DMS114 treated with DMSO at 0.1 percent for 48 hours (cell line): ENCODE measurements at regions not wholly inside any gene's neighbourhood (a gene's known extent, or its start where the extent isn't known, plus 50 kb on each side); places are given as distances from the start of the nearest gene placed in this dataset.
"Not testable (repeated sequence)": the region's sequence is repeated elsewhere in the genome, so short reads cannot be mapped to it uniquely, and the experiment has no call there.

Experiments
- DNase-seq: peaks from one replicate; lab custom pipeline; 2025; ENCODE audit not compliant: unreplicated experiment; lab: John Stamatoyannopoulos, UW

DNA sequence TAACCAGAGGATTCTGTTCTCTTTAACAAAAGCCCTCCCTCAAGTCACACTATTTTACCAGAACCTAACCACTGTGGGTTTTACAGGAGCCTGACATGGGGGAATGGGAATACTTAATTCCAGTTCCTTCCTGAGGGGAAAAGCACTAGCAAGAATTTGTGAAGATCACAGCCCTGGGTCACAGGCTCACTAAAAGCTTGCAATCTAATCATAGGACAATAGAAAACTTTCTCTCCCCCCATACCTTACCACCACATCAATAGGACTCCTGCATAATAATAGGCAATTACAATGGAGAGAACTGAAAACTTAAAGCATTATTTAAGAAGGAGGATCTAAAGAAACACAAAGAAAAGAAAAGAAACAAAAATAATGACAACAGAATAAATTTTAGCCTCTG is 225.8 kb upstream of the ZNF804A start:
- DNase-seq: no peak

DNA sequence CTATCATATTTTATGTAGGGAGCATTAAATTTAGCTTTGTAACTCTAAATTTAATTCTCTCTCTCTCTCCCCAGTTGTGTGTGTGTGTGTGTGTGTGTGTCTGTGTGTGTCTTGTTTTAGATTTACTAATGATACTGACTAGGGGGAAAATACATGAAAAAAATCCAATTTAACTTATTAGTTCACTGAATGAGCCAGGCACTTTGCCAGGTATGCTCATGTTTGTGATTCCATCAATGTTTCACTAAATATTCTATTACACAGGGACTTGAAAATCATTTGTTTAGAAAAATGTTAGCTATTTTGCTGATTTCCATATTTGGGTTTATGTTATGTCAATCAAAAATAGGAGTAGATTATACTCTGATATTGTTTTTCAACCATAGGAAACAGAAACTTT is 203.7 kb upstream of the ZNF804A start:
- DNase-seq: no peak

DNA sequence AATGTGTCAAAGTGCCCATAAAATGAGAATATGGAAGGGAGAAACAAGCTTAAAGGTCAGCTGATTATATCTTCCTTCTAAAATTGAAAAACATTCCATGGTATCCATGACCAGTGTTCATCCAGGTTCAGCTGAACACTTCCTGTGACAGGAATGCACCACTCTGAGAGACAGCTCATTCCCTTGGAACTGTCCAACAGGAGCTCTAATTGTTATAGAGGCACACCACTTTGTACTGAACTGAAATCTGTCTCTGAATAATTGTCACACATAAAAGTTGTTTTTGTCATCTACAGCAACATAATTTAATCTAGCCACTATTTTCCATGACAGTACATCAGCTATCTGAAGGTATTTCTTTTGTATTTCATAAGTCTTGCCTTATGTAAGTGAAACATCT is 195.9 kb upstream of the ZNF804A start:
- DNase-seq: no peak

DNA sequence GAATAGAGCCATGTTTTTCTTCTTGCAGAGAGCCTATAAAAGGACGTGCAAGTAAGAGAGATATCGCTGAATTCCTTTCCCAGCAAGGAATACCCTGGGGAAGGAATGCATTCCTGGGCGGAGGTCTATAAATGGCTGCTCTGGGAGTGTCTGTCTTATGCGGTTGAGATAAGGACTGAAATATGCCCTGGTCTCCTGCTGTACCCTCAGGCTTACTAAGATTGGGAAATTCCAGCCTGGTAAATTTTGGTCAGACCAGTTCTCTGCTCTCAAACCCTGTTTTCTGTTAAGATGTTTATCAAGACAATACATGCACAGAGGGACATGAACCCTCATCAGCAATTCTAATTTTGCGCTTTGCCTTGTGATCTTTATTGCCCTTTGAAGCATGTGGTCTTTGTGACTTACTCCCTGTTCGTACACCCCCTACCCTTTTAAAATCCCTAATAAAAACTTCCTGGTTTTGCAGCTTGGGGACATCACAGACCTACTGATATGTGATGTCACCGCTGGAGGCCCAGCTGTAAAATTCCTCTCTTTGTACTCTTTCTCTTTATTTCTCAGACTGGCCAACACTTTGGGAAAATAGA is 191.2 kb upstream of the ZNF804A start:
- not testable (repeated sequence) for DNase-seq

DNA sequence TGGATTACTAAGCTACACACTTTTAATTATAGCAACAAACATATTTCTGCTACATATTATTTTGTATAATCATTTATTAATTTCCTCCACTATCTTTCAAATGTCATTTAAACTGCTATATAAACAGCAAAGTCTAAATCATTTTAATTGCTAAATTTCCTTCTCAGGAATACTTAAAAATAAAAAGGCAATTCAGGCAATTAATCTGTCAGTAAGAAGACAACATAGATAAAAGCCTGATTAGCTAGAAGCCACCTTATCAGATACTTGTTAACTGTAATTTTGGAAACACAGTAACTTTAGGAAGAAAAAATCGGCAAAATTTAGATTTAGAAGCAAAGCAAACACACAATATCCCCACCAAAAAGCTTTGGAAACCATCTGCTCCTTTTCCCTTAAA is 188.2 kb upstream of the ZNF804A start:
- no peak for DNase-seq

DNA sequence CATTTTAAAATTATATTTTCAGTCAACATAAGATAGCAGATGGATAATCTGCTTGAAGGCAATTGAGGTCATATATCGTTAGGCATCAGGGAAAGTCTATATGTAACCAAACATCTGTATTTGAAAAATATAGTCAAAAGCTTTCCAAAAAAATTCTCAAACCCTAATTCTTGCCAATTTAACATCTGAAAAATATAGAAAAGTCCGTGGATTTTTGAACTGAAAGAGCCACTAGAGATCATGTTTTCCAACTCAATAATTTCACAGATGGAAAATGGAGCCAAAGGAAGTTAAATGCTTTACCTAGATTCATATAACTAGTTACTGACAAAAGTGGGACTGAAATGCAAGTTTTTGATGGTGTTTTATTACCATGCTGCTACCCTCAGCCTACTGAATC is 185.1 kb upstream of the ZNF804A start:
- DNase-seq: no peak

DNA sequence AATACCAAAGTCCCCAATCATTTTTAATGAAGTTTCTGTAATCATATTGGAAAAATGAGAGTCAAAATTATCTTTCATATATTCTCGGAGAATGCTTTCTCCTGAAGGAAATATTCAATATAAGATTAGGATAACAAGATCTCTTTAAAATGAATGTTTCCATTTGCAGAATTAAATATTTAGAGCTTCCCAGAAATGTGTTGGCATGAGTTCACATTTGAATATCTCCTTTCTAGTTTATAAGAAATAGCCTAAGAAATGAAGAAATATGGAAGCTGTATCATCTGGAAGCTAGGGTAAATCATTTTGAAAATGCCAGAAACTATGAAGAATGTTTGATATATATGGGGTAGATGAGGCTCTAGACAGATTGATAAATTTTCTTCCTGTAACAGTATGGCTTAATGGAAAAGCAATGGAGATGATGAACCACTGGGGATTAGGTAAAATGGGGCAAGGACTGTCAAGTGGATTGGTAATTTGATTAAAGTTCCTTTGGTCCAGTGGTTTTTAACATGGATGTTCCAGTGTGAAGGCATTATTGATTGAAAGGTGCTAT is 184.6 kb upstream of the ZNF804A start:
- DNase-seq: no peak

DNA sequence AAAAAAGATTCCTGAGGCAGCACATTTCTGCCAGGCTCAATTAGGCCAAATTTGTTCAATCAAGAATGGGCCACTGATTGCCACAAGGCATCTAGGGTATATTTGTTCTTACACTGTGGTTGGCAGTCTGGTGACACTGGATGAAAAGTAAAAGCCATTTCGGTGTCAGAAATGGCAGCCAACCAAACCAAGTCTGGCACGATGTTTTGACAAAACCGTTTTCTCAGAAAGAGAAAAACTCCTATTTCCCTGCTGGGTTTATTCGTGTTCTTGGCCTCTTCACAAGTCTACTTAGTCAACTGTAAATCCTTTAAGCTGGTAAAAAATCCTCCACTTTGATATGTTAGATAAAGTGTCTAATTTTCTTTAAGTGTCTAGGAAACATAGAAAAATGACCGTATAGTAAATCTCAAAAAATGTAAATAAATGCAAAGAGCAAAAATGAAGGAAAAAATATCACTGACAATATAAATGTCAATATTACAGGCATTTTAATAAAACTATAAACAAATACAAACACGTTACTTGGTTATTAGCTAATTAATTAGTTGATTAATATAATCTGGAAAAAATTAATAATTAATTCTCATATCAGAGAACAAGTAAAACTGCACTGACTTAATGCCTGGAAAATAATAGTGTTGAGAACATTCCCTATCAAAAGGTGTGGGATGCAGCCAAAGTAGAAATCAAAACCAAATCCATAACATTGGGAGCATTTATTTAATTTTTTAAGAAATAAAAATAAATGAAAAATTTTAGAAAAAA is 182.0 kb upstream of the ZNF804A start:
- no peak for DNase-seq

DNA sequence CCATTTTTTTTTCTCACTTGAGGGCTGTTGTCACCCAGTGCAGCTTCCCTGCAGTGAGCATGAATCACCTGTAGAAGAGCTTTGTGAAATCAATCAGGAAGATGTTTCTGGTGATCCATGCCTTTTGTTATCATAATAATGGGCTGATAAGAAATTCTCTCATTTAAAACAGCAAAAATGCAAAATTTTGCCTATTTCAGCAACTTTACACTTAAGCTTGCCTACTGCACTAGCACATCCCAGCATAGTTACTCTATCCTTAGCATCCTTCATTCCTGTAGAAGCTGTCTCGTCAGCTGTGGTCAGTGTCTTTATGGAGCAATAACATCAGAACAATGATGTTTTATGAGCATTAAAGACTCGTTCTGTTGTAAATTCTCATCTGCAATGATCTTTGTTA is 178.6 kb upstream of the ZNF804A start:
- DNase-seq: no peak

DNA sequence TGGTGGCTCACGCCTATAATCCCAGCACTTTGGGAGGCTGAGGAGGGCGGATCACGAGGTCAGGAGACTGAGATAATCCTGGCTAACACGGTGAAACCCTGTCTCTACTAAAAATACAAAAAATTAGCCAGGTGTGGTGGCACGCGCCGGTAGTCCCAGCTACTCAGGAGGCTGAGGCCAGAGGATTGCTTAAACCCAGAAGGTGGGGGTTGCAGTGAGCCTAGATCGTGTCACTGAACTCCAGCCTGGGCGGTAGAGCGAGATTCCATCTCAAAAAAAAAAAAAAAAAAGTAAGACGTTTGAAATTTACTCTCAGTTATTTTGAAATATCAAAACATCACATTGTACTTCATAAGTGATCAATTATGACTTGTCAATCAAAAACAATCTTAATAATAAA is 176.9 kb upstream of the ZNF804A start:
- DNase-seq: not testable (repeated sequence)

DNA sequence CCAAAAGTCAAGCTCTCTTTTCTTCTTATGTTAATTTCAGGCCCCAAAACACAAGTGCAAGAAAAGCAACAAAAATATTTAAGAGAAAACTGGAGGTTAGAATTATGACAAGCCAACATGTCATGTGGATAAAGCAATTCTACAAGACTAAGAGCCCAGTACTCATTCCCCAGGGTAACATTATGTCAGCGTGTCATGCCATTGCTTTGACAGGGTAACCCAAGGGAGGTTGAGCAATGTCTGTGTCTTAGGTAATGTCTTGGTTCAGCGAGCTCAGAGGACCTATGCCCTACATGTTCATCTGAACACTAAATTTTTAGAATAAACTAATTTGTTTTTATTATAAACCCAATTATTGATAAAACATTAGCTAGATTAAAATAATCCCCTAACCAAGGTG is 173.2 kb upstream of the ZNF804A start:
- no peak for DNase-seq

DNA sequence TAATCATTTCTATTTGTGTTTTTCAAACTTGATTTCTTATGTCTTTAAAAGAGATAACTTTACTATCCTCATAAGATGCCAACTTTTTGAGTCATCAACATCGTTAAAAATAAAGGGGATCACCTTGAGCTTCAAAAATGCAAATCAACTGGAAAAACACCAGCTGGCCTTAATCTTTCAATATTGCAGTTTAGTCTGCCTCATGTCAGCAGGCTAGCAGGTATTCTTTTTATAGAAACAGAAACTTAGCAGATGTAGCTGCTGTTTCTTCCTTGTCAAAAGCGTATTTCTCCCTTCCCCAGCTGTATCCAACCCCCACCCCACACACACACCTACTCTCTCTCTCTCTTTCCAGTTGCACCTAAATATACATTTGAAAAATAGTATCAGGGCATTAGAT is 154.1 kb upstream of the ZNF804A start:
- no peak for DNase-seq

DNA sequence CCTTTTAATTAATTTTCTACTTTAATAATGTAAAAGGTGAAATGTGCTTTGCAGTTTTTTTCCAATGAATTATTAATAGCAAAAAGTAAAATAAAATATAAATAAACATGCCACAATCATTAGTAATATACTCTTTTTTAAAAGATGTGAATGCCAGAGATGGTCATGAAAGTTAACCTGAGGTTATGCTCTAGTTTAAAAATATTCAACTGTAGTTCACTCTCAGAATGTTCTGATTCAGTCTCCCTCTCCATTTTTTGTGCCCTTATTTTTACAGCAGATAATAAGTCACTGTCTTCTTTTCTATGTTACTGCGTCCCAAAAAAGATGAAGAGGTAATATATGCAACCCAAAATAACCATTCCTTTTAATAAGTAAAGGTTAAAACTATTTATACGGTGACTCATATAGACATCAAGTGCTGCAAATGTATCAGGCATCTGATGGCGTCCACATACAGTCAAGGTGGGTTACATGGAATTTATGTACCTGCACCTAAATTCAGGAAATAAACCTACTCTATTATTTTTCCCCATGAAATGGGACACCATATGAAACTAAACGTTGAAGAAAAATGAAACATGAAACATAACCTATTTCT is 153.6 kb upstream of the ZNF804A start:
- no peak for DNase-seq

DNA sequence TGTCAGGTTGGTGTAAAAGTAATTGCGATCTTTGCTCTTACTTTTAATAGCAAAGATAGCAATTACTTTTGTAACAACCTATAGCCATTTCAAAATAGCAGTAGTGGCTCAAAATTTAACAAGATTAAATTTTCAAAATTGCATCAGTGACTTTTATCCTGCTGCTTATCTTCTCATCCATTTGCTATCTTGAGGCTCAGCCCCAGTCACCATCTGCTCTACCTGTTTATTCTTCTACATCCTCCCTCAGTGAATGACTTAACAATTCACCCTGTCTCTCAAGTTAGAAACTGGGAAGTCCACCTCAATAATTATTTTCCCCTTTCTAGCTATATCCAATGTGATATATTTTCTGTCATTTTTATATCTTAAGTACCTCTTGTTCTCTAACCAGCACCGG is 148.6 kb upstream of the ZNF804A start:
- DNase-seq: no peak

DNA sequence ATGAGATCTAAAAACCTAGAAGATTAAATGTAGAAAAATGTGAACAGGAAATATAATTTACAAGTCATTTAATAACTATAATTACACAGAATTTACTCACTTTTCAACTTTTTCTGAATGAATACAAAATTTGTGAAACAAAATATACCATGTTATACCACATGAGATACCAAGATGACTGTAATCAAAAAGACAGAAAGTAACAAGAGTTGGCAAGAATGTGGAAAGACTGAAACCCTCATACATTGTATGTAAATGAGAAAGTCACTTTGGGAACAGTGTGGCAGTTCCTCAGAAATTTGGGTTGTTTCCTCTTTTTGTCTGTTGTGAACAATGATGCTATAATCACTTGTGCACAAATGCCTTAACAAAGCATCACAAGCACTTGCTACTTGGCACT is 145.4 kb upstream of the ZNF804A start:
- no peak for DNase-seq

DNA sequence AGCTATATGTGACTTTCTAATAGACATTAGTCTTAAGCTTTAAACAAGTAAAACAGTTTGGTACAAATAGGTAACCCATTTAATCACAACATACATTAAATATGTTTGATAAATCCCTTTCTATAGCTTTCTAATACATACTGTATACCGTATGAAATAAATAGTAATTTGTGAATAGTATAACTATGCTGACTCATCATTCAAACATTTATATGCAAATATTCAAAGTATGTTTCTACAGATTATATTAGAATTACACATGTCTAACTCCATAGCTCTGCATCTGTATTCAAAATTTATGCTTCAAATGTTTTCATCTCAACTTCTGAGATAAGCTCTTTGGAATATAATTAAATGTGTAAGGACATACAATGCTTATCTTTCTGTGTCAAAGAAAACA is 142.7 kb upstream of the ZNF804A start:
- DNase-seq: no peak

DNA sequence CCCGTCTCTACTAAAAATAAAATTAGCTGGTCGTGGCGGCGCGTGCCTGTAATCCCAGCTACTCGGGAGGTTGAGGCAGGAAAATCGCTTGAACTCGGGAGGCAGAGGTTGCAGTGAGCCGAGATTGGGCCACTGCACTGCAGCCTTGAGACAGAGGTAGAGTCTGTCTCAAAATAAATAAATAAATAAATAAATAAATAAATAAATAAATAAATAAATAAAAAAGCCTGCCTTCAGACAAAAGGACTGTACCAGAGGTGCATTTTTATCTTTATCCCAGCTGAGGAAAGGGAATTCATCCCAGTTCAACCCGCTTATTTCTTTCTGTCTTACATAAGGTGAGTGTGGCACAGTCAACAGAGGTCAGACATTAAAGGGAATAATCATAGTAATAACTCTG is 141.6 kb upstream of the ZNF804A start:
- DNase-seq: not testable (repeated sequence)

DNA sequence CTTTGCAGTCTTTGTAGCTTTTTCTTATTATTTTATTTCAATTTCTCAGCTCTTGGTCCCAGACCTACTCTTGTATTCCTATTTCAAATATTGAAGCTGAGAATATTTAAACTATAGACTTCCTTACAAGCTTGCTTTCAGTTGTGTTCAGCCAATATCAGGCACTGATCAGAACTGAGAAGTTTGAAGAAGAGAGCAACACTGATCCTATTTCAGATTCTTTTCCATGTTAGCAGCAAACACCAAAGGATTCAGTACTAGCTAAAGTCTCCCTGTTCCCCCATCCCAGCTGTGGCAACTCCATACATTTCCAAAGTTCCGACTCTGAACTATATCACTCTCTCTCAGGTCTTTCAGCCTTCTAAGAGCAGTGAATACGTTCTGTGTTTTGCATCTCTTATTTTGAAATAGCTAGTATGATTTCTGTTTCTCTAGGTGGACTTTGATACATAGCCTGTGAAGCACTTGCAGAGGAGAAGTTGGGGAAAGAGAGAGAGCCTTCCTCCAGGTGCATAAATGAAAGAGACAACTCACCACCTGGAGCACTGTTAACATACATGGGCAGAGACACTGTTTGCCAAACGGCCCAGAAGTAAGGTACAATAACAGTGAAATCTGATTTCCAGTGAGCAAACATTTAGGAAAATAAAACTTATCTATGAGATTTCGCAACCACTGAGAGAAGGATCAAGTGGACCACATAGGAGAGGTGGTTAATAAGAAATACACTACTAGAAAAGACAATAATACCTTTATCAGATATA is 135.0 kb upstream of the ZNF804A start:
- DNase-seq: no peak

DNA sequence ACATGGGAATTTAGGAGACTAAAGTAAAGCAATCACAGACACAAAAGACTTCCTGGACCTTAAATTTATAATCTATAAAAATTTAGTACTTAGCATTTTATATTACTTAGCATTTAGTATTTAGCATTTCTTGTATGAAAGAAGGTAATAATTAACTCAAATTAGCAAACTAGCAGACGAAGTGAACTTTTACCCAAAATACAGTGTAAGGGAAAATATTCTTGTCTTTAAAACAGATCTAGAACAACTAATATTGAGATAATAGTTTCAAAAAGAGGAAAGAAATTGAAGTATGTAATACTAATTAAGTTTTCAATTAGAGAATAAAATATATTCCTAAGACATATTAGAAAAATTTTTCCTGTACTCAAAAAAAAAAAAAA is 134.5 kb upstream of the ZNF804A start:
- DNase-seq: no peak

DNA sequence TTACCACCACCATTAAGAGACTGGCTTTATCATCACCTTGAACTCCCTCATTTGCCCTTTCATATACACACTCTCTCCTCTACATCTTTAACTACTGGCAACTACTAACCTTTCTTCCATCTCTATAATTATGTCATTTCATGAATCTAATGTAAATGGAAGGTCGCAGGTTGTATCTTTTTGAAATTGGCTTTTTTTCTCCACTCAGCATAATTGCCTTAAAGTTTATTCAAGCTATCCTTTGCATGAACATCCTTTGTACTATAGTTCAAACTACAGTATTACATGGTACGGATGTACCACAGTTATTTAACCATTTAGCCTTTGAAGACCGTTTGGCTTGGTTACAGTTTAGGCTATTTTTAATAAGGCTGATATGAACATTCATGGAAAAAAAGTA is 129.5 kb upstream of the ZNF804A start:
- no peak for DNase-seq

DNA sequence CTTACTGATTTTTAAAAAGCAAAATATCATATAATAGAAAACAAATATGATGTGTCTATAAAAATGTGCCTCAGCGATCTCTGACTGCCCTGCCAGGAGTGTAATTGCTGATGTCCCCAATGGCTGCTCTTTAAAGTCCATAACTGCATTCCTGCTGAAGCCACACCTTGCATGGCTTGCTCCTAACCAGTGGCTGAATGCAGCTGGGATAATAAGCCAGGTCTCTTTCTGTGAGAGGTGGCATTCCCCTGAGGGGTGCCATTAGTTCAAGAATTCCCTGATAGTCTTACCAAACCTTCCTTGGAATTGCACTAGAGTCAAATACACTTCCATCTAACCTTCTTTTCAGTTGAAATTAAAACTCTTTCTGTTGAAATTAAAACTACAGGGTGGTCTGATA is 125.8 kb upstream of the ZNF804A start:
- no peak for DNase-seq

DNA sequence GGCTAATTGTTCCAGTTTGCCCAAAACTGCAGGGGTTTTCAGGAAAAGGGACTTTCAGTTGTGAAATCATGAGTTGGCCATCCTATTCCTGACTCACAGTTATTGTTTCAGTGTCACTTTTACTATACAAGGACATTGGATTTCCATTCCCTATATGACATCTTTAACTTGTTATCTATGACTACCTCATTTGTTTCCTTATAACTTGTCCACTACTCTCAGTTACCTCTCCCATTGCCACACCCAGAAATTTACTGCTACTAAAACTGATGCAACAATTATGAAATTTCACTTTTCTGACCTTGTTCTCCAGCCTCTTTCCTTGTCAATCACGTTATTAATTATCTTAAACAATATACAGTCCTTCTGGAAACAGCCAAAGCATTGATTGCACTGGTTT is 116.5 kb upstream of the ZNF804A start:
- DNase-seq: no peak
